GM12801 (cell line): ENCODE measurements at regions not wholly inside any gene's neighbourhood (a gene's known extent, or its start where the extent isn't known, plus 50 kb on each side); places are given as distances from the start of the nearest gene placed in this dataset.

Experiments
- CTCF ChIP-seq: IDR thresholded peaks from one replicate; pipeline ENCODE4 v1.5.1; 2011; ENCODE audit warnings: control low read depth; ENCODE audit not compliant: insufficient read length; ENCODE audit errors: extremely low read depth

- no peak for TF ChIP-seq CTCF
Observed at GRCh38 chr13:104204177-104204576, 1138.0 kb upstream of the SLC10A2 start.

- TF ChIP-seq CTCF = no peak
Observed at GRCh38 chr13:104198801-104199200, 1132.6 kb upstream of the SLC10A2 start.

GRCh38 chr13:104196611-104197010 lies 1130.4 kb upstream of the SLC10A2 start:
- TF ChIP-seq CTCF = no peak

GRCh38 chr13:104181526-104182231 lies 1115.5 kb upstream of the SLC10A2 start:
- TF ChIP-seq CTCF = no peak

- TF ChIP-seq CTCF = no peak
Observed at GRCh38 chr13:104170980-104171555, 1104.9 kb upstream of the SLC10A2 start.

GRCh38 chr13:104163866-104164630 lies 1097.8 kb upstream of the SLC10A2 start:
- no peak for TF ChIP-seq CTCF

GRCh38 chr13:104160536-104160935 lies 1094.3 kb upstream of the SLC10A2 start:
- TF ChIP-seq CTCF = no peak
